ENCODE measurements at regions not wholly inside any gene's neighbourhood (a gene's known extent, or its start where the extent isn't known, plus 50 kb on each side); places are given as distances from the start of the nearest gene placed in this dataset.

- no peaks in the 10 kb centered on the region for H3K4me1 ChIP-seq (ENCODE audit: insufficient read depth, low read length)
- H3K9ac ChIP-seq (ENCODE audit: low read length) = no peak overlapping the region
- H3K27ac ChIP-seq (ENCODE audit: low read depth, low read length) = no peak overlapping the region
- H3K36me3 ChIP-seq (ENCODE audit: insufficient read depth, low read length) = no peaks in the 10 kb centered on the region
- H3K27me3 ChIP-seq (ENCODE audit: control insufficient read depth in 1 of 2, insufficient read depth in 2 of 2, low read length in 2 of 2) = no peaks in the 10 kb centered on the region
- no peak overlapping the region for H3K4me3 ChIP-seq (ENCODE audit: low read depth in 1 of 2, low read length in 2 of 2)
- no peaks in the 10 kb centered on the region for H3K9me3 ChIP-seq (ENCODE audit: low read length)
Measured at GRCh38 chr5:90307782-90308181, 101.8 kb downstream of the CETN3 start.

- Histone ChIP-seq H3K27me3 (ENCODE audit: control insufficient read depth in 1 of 2, insufficient read depth in 2 of 2, low read length in 2 of 2) (no peaks in the 10 kb centered on the region), H3K9ac (ENCODE audit: low read length) (no peak overlapping the region), H3K4me3 (ENCODE audit: low read depth in 1 of 2, low read length in 2 of 2) (no peak overlapping the region), H3K36me3 (ENCODE audit: insufficient read depth, low read length) (no peaks in the 10 kb centered on the region), H3K9me3 (ENCODE audit: low read length) (no peaks in the 10 kb centered on the region), H3K27ac (ENCODE audit: low read depth, low read length) (no peak overlapping the region), H3K4me1 (ENCODE audit: insufficient read depth, low read length) (no peaks in the 10 kb centered on the region)
Measured at GRCh38 chr5:90307322-90307721, 102.2 kb downstream of the CETN3 start.

- H3K9ac ChIP-seq (ENCODE audit: low read length) = no peak overlapping the region
- no peaks in the 10 kb centered on the region for H3K36me3 ChIP-seq (ENCODE audit: insufficient read depth, low read length)
- no peaks in the 10 kb centered on the region for H3K4me1 ChIP-seq (ENCODE audit: insufficient read depth, low read length)
- no peaks in the 10 kb centered on the region for H3K27me3 ChIP-seq (ENCODE audit: control insufficient read depth in 1 of 2, insufficient read depth in 2 of 2, low read length in 2 of 2)
- H3K27ac ChIP-seq (ENCODE audit: low read depth, low read length) = no peak overlapping the region
- no peak overlapping the region for H3K4me3 ChIP-seq (ENCODE audit: low read depth in 1 of 2, low read length in 2 of 2)
- H3K9me3 ChIP-seq (ENCODE audit: low read length) = no peaks in the 10 kb centered on the region
Measured at GRCh38 chr5:90306613-90307012, 102.9 kb downstream of the CETN3 start.

GRCh38 chr5:90305041-90305720 lies 104.4 kb downstream of the CETN3 start:
- Histone ChIP-seq H3K27me3 (ENCODE audit: control insufficient read depth in 1 of 2, insufficient read depth in 2 of 2, low read length in 2 of 2) (no peaks in the 10 kb centered on the region), H3K9ac (ENCODE audit: low read length) (no peak overlapping the region), H3K27ac (ENCODE audit: low read depth, low read length) (no peak overlapping the region), H3K4me1 (ENCODE audit: insufficient read depth, low read length) (no peaks in the 10 kb centered on the region), H3K36me3 (ENCODE audit: insufficient read depth, low read length) (no peaks in the 10 kb centered on the region), H3K4me3 (ENCODE audit: low read depth in 1 of 2, low read length in 2 of 2) (no peak overlapping the region), H3K9me3 (ENCODE audit: low read length) (no peaks in the 10 kb centered on the region)

GRCh38 chr5:90301248-90301647 lies 108.3 kb downstream of the CETN3 start:
- Histone ChIP-seq H3K27ac (ENCODE audit: low read depth, low read length) (no peak overlapping the region), H3K36me3 (ENCODE audit: insufficient read depth, low read length) (no peaks in the 10 kb centered on the region)

GRCh38 chr5:90297045-90297764 lies 112.4 kb downstream of the CETN3 start:
- H3K27me3 ChIP-seq (ENCODE audit: control insufficient read depth in 1 of 2, insufficient read depth in 2 of 2, low read length in 2 of 2) = no peaks in the 10 kb centered on the region

More at GRCh38 chr5:90301248-90301647, 108.3 kb downstream of the CETN3 start:
- Histone ChIP-seq H3K4me1 (ENCODE audit: insufficient read depth, low read length) (no peaks in the 10 kb centered on the region), H3K27me3 (ENCODE audit: control insufficient read depth in 1 of 2, insufficient read depth in 2 of 2, low read length in 2 of 2) (no peaks in the 10 kb centered on the region), H3K9ac (ENCODE audit: low read length) (no peak overlapping the region), H3K9me3 (ENCODE audit: low read length) (no peaks in the 10 kb centered on the region), H3K4me3 (ENCODE audit: low read depth in 1 of 2, low read length in 2 of 2) (no peak overlapping the region)

GRCh38 chr5:90294604-90295003 lies 115.0 kb downstream of the CETN3 start:
- Histone ChIP-seq H3K4me1 (ENCODE audit: insufficient read depth, low read length) (no peaks in the 10 kb centered on the region), H3K9me3 (ENCODE audit: low read length) (no peaks in the 10 kb centered on the region), H3K9ac (ENCODE audit: low read length) (no peak overlapping the region), H3K4me3 (ENCODE audit: low read depth in 1 of 2, low read length in 2 of 2) (no peak overlapping the region), H3K27ac (ENCODE audit: low read depth, low read length) (no peak overlapping the region), H3K36me3 (ENCODE audit: insufficient read depth, low read length) (no peaks in the 10 kb centered on the region), H3K27me3 (ENCODE audit: control insufficient read depth in 1 of 2, insufficient read depth in 2 of 2, low read length in 2 of 2) (no peaks in the 10 kb centered on the region)

More at GRCh38 chr5:90297045-90297764, 112.4 kb downstream of the CETN3 start:
- Histone ChIP-seq H3K36me3 (ENCODE audit: insufficient read depth, low read length) (no peaks in the 10 kb centered on the region), H3K4me3 (ENCODE audit: low read depth in 1 of 2, low read length in 2 of 2) (no peak overlapping the region), H3K9ac (ENCODE audit: low read length) (no peak overlapping the region), H3K27ac (ENCODE audit: low read depth, low read length) (no peak overlapping the region), H3K4me1 (ENCODE audit: insufficient read depth, low read length) (no peaks in the 10 kb centered on the region), H3K9me3 (ENCODE audit: low read length) (no peaks in the 10 kb centered on the region)

- H3K9ac ChIP-seq (ENCODE audit: low read length) = no peak overlapping the region
- H3K27ac ChIP-seq (ENCODE audit: low read depth, low read length) = no peak overlapping the region
- no peaks in the 10 kb centered on the region for H3K27me3 ChIP-seq (ENCODE audit: control insufficient read depth in 1 of 2, insufficient read depth in 2 of 2, low read length in 2 of 2)
- H3K4me1 ChIP-seq (ENCODE audit: insufficient read depth, low read length) = no peaks in the 10 kb centered on the region
- no peaks in the 10 kb centered on the region for H3K36me3 ChIP-seq (ENCODE audit: insufficient read depth, low read length)
- H3K4me3 ChIP-seq (ENCODE audit: low read depth in 1 of 2, low read length in 2 of 2) = no peak overlapping the region
- no peaks in the 10 kb centered on the region for H3K9me3 ChIP-seq (ENCODE audit: low read length)
Measured at GRCh38 chr5:90293931-90294330, 115.6 kb downstream of the CETN3 start.

- no peak overlapping the region for H3K27ac ChIP-seq (ENCODE audit: low read depth, low read length)
- no peaks in the 10 kb centered on the region for H3K4me1 ChIP-seq (ENCODE audit: insufficient read depth, low read length)
- no peaks in the 10 kb centered on the region for H3K36me3 ChIP-seq (ENCODE audit: insufficient read depth, low read length)
- no peaks in the 10 kb centered on the region for H3K27me3 ChIP-seq (ENCODE audit: control insufficient read depth in 1 of 2, insufficient read depth in 2 of 2, low read length in 2 of 2)
- no peaks in the 10 kb centered on the region for H3K9me3 ChIP-seq (ENCODE audit: low read length)
- H3K4me3 ChIP-seq (ENCODE audit: low read depth in 1 of 2, low read length in 2 of 2) = no peak overlapping the region
- no peak overlapping the region for H3K9ac ChIP-seq (ENCODE audit: low read length)
Measured at GRCh38 chr5:90290648-90291047, 118.9 kb downstream of the CETN3 start.

- Histone ChIP-seq H3K27ac (ENCODE audit: low read depth, low read length) (no peak overlapping the region), H3K27me3 (ENCODE audit: control insufficient read depth in 1 of 2, insufficient read depth in 2 of 2, low read length in 2 of 2) (no peaks in the 10 kb centered on the region), H3K9me3 (ENCODE audit: low read length) (no peaks in the 10 kb centered on the region), H3K36me3 (ENCODE audit: insufficient read depth, low read length) (no peaks in the 10 kb centered on the region), H3K4me1 (ENCODE audit: insufficient read depth, low read length) (no peaks in the 10 kb centered on the region), H3K4me3 (ENCODE audit: low read depth in 1 of 2, low read length in 2 of 2) (no peak overlapping the region), H3K9ac (ENCODE audit: low read length) (no peak overlapping the region)
Measured at GRCh38 chr5:90289837-90290236, 119.7 kb downstream of the CETN3 start.

GRCh38 chr5:90287036-90287435 lies 122.5 kb downstream of the CETN3 start:
- Histone ChIP-seq H3K36me3 (ENCODE audit: insufficient read depth, low read length) (no peaks in the 10 kb centered on the region), H3K4me3 (ENCODE audit: low read depth in 1 of 2, low read length in 2 of 2) (no peak overlapping the region), H3K27me3 (ENCODE audit: control insufficient read depth in 1 of 2, insufficient read depth in 2 of 2, low read length in 2 of 2) (no peaks in the 10 kb centered on the region), H3K4me1 (ENCODE audit: insufficient read depth, low read length) (no peaks in the 10 kb centered on the region), H3K27ac (ENCODE audit: low read depth, low read length) (no peak overlapping the region), H3K9me3 (ENCODE audit: low read length) (no peaks in the 10 kb centered on the region), H3K9ac (ENCODE audit: low read length) (no peak overlapping the region)

GRCh38 chr5:90285581-90285980 lies 124.0 kb downstream of the CETN3 start:
- H3K36me3 ChIP-seq (ENCODE audit: insufficient read depth, low read length) = no peaks in the 10 kb centered on the region

More at GRCh38 chr5:90285581-90285980, 124.0 kb downstream of the CETN3 start:
- Histone ChIP-seq H3K4me3 (ENCODE audit: low read depth in 1 of 2, low read length in 2 of 2) (no peak overlapping the region), H3K4me1 (ENCODE audit: insufficient read depth, low read length) (no peaks in the 10 kb centered on the region), H3K27ac (ENCODE audit: low read depth, low read length) (no peak overlapping the region), H3K27me3 (ENCODE audit: control insufficient read depth in 1 of 2, insufficient read depth in 2 of 2, low read length in 2 of 2) (no peaks in the 10 kb centered on the region), H3K9ac (ENCODE audit: low read length) (no peak overlapping the region), H3K9me3 (ENCODE audit: low read length) (no peaks in the 10 kb centered on the region)

All from muscle layer of colon (tissue), 2 donors.